CD4-positive, alpha-beta T cell treated with Interleukin-15 for 1 hour (primary cell): ENCODE measurements at regions not wholly inside any gene's neighbourhood (a gene's known extent, or its start where the extent isn't known, plus 50 kb on each side); places are given as distances from the start of the nearest gene placed in this dataset.
A peak's percentile ranks its signal among the peaks of the same experiment; 100 is the strongest.

Experiments used
- DNase-seq: peaks from one replicate; pipeline ENCODE4 v3.0.0-alpha.2; 2020

GRCh38 chr2:165033402-165033801 is 78.1 kb upstream of the SLC38A11 start:
- no peak for DNase-seq

- DNase-seq = no peak
Measured at GRCh38 chr2:165032559-165032958, 77.2 kb upstream of the SLC38A11 start.

- no peak for DNase-seq
Measured at GRCh38 chr2:165024199-165024598, 68.9 kb upstream of the SLC38A11 start.

- no peak for DNase-seq
Measured at GRCh38 chr2:165022781-165023180, 67.5 kb upstream of the SLC38A11 start.

- no peak for DNase-seq
Measured at GRCh38 chr2:165017966-165018596, 62.8 kb upstream of the SLC38A11 start.

GRCh38 chr2:165016772-165017411 is 61.6 kb upstream of the SLC38A11 start:
- peak; percentile 18 for DNase-seq

- peak; percentile 24 for DNase-seq
Measured at GRCh38 chr2:165015052-165015642, 59.8 kb upstream of the SLC38A11 start.

GRCh38 chr2:165013944-165014619 is 58.8 kb upstream of the SLC38A11 start:
- no peak for DNase-seq

- DNase-seq = no peak
Measured at GRCh38 chr2:165011199-165011598, 55.9 kb upstream of the SLC38A11 start.

GRCh38 chr2:165010556-165010955 is 55.2 kb upstream of the SLC38A11 start:
- no peak for DNase-seq

- no peak for DNase-seq
Measured at GRCh38 chr2:165009466-165009865, 54.1 kb upstream of the SLC38A11 start.

GRCh38 chr2:165008730-165009315 is 53.5 kb upstream of the SLC38A11 start:
- DNase-seq = no peak

GRCh38 chr2:165007161-165007744 is 51.9 kb upstream of the SLC38A11 start:
- no peak for DNase-seq
